SW480 (cell line): ENCODE measurements at regions not wholly inside any gene's neighbourhood (a gene's known extent, or its start where the extent isn't known, plus 50 kb on each side); places are given as distances from the start of the nearest gene placed in this dataset.
"Not testable (repeated sequence)": the region's sequence is repeated elsewhere in the genome, so short reads cannot be mapped to it uniquely, and the experiment has no call there.

ENCODE experiments used
- DNase-seq: peaks from one replicate; pipeline ENCODE4 v3.0.0-alpha.2; 2016; ENCODE audit warnings: low spot score

GRCh38 chr17:72470121-72470705 is 349.4 kb downstream of the SOX9 start:
- no peak for DNase-seq

- DNase-seq = no peak
Measured at GRCh38 chr17:72470734-72471133, 349.9 kb downstream of the SOX9 start.

GRCh38 chr17:72471296-72471695 is 350.5 kb downstream of the SOX9 start:
- no peak for DNase-seq

GRCh38 chr17:72472106-72472505 is 351.3 kb downstream of the SOX9 start:
- no peak for DNase-seq

- DNase-seq = not testable (repeated sequence)
Measured at GRCh38 chr17:72472853-72473390, 352.1 kb downstream of the SOX9 start.

GRCh38 chr17:72474243-72474642 is 353.4 kb downstream of the SOX9 start:
- DNase-seq = no peak

- DNase-seq = peak; percentile 42
Measured at GRCh38 chr17:72474719-72475477, 354.1 kb downstream of the SOX9 start.

GRCh38 chr17:72476134-72476533 is 355.3 kb downstream of the SOX9 start:
- DNase-seq = no peak

GRCh38 chr17:72476575-72476986 is 355.8 kb downstream of the SOX9 start:
- DNase-seq = no peak

- no peak for DNase-seq
Measured at GRCh38 chr17:72477491-72477890, 356.7 kb downstream of the SOX9 start.

GRCh38 chr17:72479113-72479512 is 358.3 kb downstream of the SOX9 start:
- no peak for DNase-seq

GRCh38 chr17:72481572-72481971 is 360.8 kb downstream of the SOX9 start:
- no peak for DNase-seq

GRCh38 chr17:72485596-72485995 is 364.8 kb downstream of the SOX9 start:
- DNase-seq = no peak

GRCh38 chr17:72486806-72487205 is 366.0 kb downstream of the SOX9 start:
- no peak for DNase-seq

GRCh38 chr17:72487731-72488494 is 367.1 kb downstream of the SOX9 start:
- no peak for DNase-seq

GRCh38 chr17:72488555-72489271 is 367.9 kb downstream of the SOX9 start:
- DNase-seq = peak; percentile 49

- DNase-seq = peak; percentile 38
Measured at GRCh38 chr17:72489272-72489641, 368.4 kb downstream of the SOX9 start.

- no peak for DNase-seq
Measured at GRCh38 chr17:72491102-72491501, 370.3 kb downstream of the SOX9 start.

GRCh38 chr17:72492494-72492893 is 371.7 kb downstream of the SOX9 start:
- DNase-seq = no peak

- DNase-seq = no peak
Measured at GRCh38 chr17:72492941-72493340, 372.1 kb downstream of the SOX9 start.

- DNase-seq = no peak
Measured at GRCh38 chr17:72494566-72494965, 373.7 kb downstream of the SOX9 start.

GRCh38 chr17:72496461-72496860 is 375.6 kb downstream of the SOX9 start:
- DNase-seq = no peak
